ENCODE measurements at regions not wholly inside any gene's neighbourhood (a gene's known extent, or its start where the extent isn't known, plus 50 kb on each side); places are given as distances from the start of the nearest gene placed in this dataset.

- TF ChIP-seq POLR2A (IDR thresholded peaks at IDR 0.05; ENCODE audit: low read length) (no peak), GATA1 (IDR thresholded peaks at IDR 0.05; ENCODE audit: low read depth, low read length) (no peak)
These were observed 2668.2 kb upstream of the PCDH20 start for GRCh38 chr13:64083811-64084210.
